Brain microvascular endothelial cell (primary cell): ENCODE measurements at regions not wholly inside any gene's neighbourhood (a gene's known extent, or its start where the extent isn't known, plus 50 kb on each side); places are given as distances from the start of the nearest gene placed in this dataset.

Experiments used
- DNase-seq: peaks from one replicate; pipeline ENCODE4 v3.0.0-alpha.2; 2020
- H3K27ac ChIP-seq: fragments of 250-450 bp; sonication (Bioruptor Pico); 2 replicates; pipeline ENCODE4 v1.5.1; 2020; ENCODE audit warnings: mild to moderate bottlenecking, moderate library complexity
- H3K27me3 ChIP-seq: fragments of 250-450 bp; sonication (Bioruptor Pico); replicated peaks from 2 replicates; pipeline ENCODE4 v1.5.1; 2020; ENCODE audit warnings: mild to moderate bottlenecking
- H3K36me3 ChIP-seq: fragments of 250-450 bp; sonication (Bioruptor Pico); replicated peaks from 2 replicates; pipeline ENCODE4 v1.5.1; 2020; ENCODE audit warnings: mild to moderate bottlenecking
- H3K4me3 ChIP-seq: 2 replicates; pipeline ENCODE4 v1.5.1; 2011; ENCODE audit warnings: low read depth, mild to moderate bottlenecking, control low read depth, low read length, moderate library complexity
- in situ Hi-C: cut with HindIII; loops from 2 replicates; pipeline ENCODE4 v1.10.0; 2017; ENCODE audit warnings: low sequenced_read_pairs, low pct_ligation_motif_present
- TF ChIP-seq, protein P1 (sequence below): IDR thresholded peaks from 2 replicates; pipeline ENCODE4 v1.5.1; 2011; ENCODE audit warnings: low read depth, mild to moderate bottlenecking, moderate library complexity, low read length, control low read depth, inconsistent platforms; ENCODE audit errors: missing control alignments

DNA sequence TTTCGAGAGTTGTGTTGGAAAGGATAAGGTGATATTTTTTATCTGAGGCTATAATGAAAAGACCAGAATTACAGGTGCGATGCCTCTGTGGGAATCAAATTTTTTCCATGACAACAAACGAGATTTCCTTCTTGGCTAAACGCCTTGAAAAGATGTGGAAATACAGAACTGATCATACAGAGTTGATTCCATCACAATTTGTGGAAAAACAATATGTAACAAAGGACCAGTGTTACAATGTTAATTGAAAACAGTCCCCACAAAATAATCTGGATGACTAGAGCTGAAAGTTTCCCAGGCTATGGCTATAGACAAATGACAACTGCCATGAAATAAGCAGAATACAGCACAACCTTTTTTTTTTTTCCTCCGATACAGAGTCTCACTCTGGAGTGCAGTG, 628.9 kb downstream of the DIAPH3 start:
- in situ Hi-C loops = no loop called here
- DNase-seq = no peak
- no peaks in the 10 kb centered on the region for H3K36me3 ChIP-seq
- no peak overlapping the region for H3K4me3 ChIP-seq
- no peaks in the 10 kb centered on the region for H3K27me3 ChIP-seq
- H3K27ac ChIP-seq = no peak overlapping the region
- TF ChIP-seq, protein P1, sequence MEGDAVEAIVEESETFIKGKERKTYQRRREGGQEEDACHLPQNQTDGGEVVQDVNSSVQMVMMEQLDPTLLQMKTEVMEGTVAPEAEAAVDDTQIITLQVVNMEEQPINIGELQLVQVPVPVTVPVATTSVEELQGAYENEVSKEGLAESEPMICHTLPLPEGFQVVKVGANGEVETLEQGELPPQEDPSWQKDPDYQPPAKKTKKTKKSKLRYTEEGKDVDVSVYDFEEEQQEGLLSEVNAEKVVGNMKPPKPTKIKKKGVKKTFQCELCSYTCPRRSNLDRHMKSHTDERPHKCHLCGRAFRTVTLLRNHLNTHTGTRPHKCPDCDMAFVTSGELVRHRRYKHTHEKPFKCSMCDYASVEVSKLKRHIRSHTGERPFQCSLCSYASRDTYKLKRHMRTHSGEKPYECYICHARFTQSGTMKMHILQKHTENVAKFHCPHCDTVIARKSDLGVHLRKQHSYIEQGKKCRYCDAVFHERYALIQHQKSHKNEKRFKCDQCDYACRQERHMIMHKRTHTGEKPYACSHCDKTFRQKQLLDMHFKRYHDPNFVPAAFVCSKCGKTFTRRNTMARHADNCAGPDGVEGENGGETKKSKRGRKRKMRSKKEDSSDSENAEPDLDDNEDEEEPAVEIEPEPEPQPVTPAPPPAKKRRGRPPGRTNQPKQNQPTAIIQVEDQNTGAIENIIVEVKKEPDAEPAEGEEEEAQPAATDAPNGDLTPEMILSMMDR = no peak

DNA sequence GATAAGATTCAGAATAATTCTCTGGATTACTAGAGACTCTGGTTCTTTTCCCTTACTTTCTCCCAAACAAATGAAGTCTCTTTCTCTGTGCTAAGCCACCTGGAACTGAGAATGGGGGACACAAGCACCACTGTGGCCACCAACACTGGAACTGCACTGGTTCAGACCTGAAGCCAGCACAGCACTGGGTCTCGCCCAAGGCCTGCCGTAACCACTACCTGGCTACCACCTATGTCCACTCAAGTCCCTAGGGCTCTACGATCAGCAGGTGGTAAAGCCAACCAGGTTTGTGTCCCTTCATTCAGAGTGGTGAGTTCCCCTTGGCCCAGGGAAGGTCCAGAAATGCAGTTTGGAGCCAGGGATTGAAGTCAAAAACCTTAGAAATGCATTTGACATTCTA, 626.2 kb downstream of the DIAPH3 start:
- no peak overlapping the region for H3K27ac ChIP-seq
- no peak for DNase-seq
- H3K4me3 ChIP-seq = no peak overlapping the region
- no peaks in the 10 kb centered on the region for H3K36me3 ChIP-seq
- no peaks in the 10 kb centered on the region for H3K27me3 ChIP-seq
- in situ Hi-C loops = no loop called here
- TF ChIP-seq, protein P1 = no peak

DNA sequence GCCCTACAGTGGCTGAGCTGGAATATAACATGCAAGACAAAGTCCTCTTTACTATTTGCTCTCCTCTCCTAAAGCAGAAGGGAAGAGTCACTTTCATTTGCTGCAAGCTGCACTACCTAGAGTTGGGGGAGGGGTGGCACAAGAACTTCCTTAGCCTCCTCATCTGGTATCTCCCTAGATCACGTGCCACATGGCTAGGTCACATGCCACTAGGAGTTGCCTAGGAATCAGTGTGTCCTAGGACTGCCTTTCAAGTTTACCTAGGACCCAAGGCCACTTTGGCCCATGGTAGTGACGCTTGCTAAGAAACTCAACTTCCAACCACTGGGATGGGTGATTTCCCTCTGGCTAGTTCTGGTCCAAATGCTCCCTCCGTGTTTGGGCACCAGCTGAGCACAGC, 625.2 kb downstream of the DIAPH3 start:
- DNase-seq = no peak
- TF ChIP-seq, protein P1 = no peak
- H3K27ac ChIP-seq = no peak overlapping the region
- H3K36me3 ChIP-seq = no peaks in the 10 kb centered on the region
- no peaks in the 10 kb centered on the region for H3K27me3 ChIP-seq
- in situ Hi-C loops = no loop called here
- H3K4me3 ChIP-seq = no peak overlapping the region

DNA sequence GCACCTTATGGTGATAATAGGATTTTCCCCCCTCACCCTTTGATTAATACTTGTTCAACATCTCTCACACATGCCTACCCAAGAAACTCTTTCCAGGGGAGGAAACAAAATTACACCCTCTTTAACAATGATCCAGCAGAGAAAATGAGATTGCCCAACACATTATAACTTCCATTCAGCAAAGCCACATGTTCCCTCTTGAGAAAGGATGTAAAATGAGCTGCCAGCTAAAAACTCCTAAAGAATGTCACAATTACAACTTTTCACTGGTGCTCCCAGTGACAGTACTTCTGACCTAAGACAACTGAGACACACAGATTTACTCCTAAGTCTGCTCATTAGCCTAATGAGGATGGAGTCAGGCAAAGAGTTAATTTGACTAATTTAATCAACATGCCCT, 621.4 kb downstream of the DIAPH3 start:
- in situ Hi-C loops = no loop called here
- Histone ChIP-seq H3K27me3 (no peaks in the 10 kb centered on the region), H3K4me3 (no peak overlapping the region), H3K36me3 (no peaks in the 10 kb centered on the region), H3K27ac (no peak overlapping the region)
- no peak for DNase-seq
- TF ChIP-seq, protein P1 = no peak

DNA sequence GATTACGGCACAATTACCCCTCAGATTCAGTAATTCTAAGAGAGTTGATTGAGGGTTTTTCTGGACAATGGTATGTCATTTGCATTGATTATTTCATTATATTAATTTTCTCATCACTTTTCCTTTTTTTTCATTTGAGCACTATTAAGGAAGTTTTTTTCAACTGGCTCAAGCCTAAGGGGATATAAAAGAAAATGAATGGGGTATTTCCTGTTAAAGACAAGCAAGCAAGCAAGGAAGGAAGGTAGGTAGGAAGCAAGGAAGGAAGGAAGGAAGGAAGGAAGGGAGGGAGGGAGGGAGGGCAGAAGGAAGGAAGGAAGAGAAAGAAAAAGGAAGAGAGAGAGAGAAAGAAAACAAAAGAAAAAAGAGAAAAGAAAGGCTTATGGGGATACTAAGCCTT, 620.3 kb downstream of the DIAPH3 start:
- H3K36me3 ChIP-seq = no peaks in the 10 kb centered on the region
- H3K27ac ChIP-seq = no peak overlapping the region
- DNase-seq = no peak
- TF ChIP-seq, protein P1 = no peak
- no peak overlapping the region for H3K4me3 ChIP-seq
- no peaks in the 10 kb centered on the region for H3K27me3 ChIP-seq
- in situ Hi-C loops = no loop called here

DNA sequence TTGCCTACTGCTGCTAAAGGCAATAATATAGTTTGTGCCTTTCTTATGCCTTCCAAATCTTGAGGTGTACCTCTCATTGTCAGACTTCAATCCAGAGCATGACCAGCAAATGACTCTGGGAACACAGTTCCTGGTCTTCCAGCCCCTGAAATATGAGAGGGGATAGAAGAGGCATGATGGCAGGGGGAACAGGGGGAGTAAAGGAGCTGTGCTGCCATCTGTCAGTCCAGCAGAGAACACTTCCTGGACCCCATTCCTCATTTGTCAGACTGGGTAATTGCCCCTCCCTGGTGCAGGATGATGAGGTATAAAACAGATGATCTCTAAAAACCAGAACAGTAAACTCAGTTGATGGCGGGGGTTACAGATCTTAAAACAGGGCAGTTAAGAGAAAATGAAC, 618.7 kb downstream of the DIAPH3 start:
- in situ Hi-C loops = no loop called here
- H3K36me3 ChIP-seq = no peaks in the 10 kb centered on the region
- no peak for DNase-seq
- TF ChIP-seq, protein P1 = no peak
- H3K27ac ChIP-seq = no peak overlapping the region
- H3K27me3 ChIP-seq = no peaks in the 10 kb centered on the region
- H3K4me3 ChIP-seq = no peak overlapping the region
